Parathyroid adenoma (tissue), 2 donors: ENCODE measurements at regions not wholly inside any gene's neighbourhood (a gene's known extent, or its start where the extent isn't known, plus 50 kb on each side); places are given as distances from the start of the nearest gene placed in this dataset.

ENCODE experiments used
- H2AFZ ChIP-seq: fragments of 300-600 bp; sonication (generic); one replicate; pipeline ENCODE4 v1.7.0; 2017; ENCODE audit warnings: antibody characterized with exemption, mild to moderate bottlenecking
- H3K27ac ChIP-seq: fragments of 300-600 bp; sonication (generic); one replicate; pipeline ENCODE4 v1.7.0; 2017
- H3K27me3 ChIP-seq: fragments of 300-600 bp; sonication (generic); one replicate; pipeline ENCODE4 v1.7.0; 2017; ENCODE audit warnings: low read length; ENCODE audit not compliant: control insufficient read depth, insufficient read depth
- H3K36me3 ChIP-seq: fragments of 300-600 bp; sonication (generic); one replicate; pipeline ENCODE4 v1.7.0; 2017; ENCODE audit warnings: low read length; ENCODE audit not compliant: control insufficient read depth, insufficient read depth
- H3K4me1 ChIP-seq: fragments of 300-600 bp; sonication (generic); one replicate; pipeline ENCODE4 v1.7.0; 2017; ENCODE audit warnings: control low read depth
- H3K4me2 ChIP-seq: fragments of 300-600 bp; sonication (generic); one replicate; pipeline ENCODE4 v1.7.0; 2017; ENCODE audit warnings: low read length
- H3K4me3 ChIP-seq: fragments of 300-600 bp; sonication (generic); one replicate; pipeline ENCODE4 v1.7.0; 2017; ENCODE audit warnings: low read depth, low read length
- H3K79me2 ChIP-seq: fragments of 300-600 bp; sonication (generic); one replicate; pipeline ENCODE4 v1.7.0; 2017; ENCODE audit warnings: control low read depth
- H3K9ac ChIP-seq: fragments of 300-600 bp; sonication (generic); one replicate; pipeline ENCODE4 v1.7.0; 2017; ENCODE audit warnings: mild to moderate bottlenecking
- H3K9me3 ChIP-seq: fragments of 300-600 bp; sonication (generic); one replicate; pipeline ENCODE4 v1.7.0; 2017; ENCODE audit warnings: low read length; ENCODE audit not compliant: control insufficient read depth
- CTCF ChIP-seq: fragments of 300-600 bp; sonication (generic); IDR thresholded peaks from one replicate; pipeline ENCODE4 v1.7.0; 2017; ENCODE audit warnings: antibody characterized with exemption, mild to moderate bottlenecking
- donor health status: primary hyperparathyroidism.

GRCh38 chr20:55580475-55580874 lies 424.8 kb downstream of the CBLN4 start:
- H3K27me3 ChIP-seq: no peaks in the 10 kb centered on the region

GRCh38 chr20:55579802-55580201 lies 425.5 kb downstream of the CBLN4 start:
- Histone ChIP-seq H3K36me3 (no peaks in the 10 kb centered on the region), H3K79me2 (no peaks in the 10 kb centered on the region), H2AFZ (no peak overlapping the region), H3K27me3 (no peaks in the 10 kb centered on the region), H3K27ac (no peak overlapping the region), H3K9me3 (no peaks in the 10 kb centered on the region), H3K9ac (no peak overlapping the region), H3K4me1 (no peaks in the 10 kb centered on the region), H3K4me3 (no peak overlapping the region), H3K4me2 (no peak overlapping the region)
- no peak for TF ChIP-seq CTCF

More at GRCh38 chr20:55580475-55580874, 424.8 kb downstream of the CBLN4 start:
- no peaks in the 10 kb centered on the region for H3K79me2 ChIP-seq
- H3K4me1 ChIP-seq: no peaks in the 10 kb centered on the region
- H2AFZ ChIP-seq: no peak overlapping the region
- H3K9me3 ChIP-seq: no peaks in the 10 kb centered on the region
- TF ChIP-seq CTCF: no peak
- H3K4me2 ChIP-seq: no peak overlapping the region
- no peak overlapping the region for H3K9ac ChIP-seq
- H3K36me3 ChIP-seq: no peaks in the 10 kb centered on the region
- H3K27ac ChIP-seq: no peak overlapping the region
- no peak overlapping the region for H3K4me3 ChIP-seq

- Histone ChIP-seq H3K9me3 (no peaks in the 10 kb centered on the region), H3K79me2 (no peaks in the 10 kb centered on the region), H3K36me3 (no peaks in the 10 kb centered on the region), H3K4me3 (no peak overlapping the region), H3K9ac (no peak overlapping the region), H3K27me3 (no peaks in the 10 kb centered on the region), H3K4me2 (no peak overlapping the region), H3K4me1 (no peaks in the 10 kb centered on the region), H3K27ac (no peak overlapping the region), H2AFZ (no peak overlapping the region)
- TF ChIP-seq CTCF: no peak
Observed at GRCh38 chr20:55576981-55577380, 428.3 kb downstream of the CBLN4 start.

- Histone ChIP-seq H3K4me1 (no peaks in the 10 kb centered on the region), H3K4me2 (no peak overlapping the region), H3K27me3 (no peaks in the 10 kb centered on the region), H3K27ac (no peak overlapping the region), H3K79me2 (no peaks in the 10 kb centered on the region), H3K9me3 (no peaks in the 10 kb centered on the region), H3K4me3 (no peak overlapping the region), H3K9ac (no peak overlapping the region), H2AFZ (no peak overlapping the region), H3K36me3 (no peaks in the 10 kb centered on the region)
- TF ChIP-seq CTCF: no peak
Observed at GRCh38 chr20:55569084-55569483, 436.2 kb downstream of the CBLN4 start.

- H3K4me3 ChIP-seq: no peak overlapping the region
- no peaks in the 10 kb centered on the region for H3K79me2 ChIP-seq
- no peaks in the 10 kb centered on the region for H3K36me3 ChIP-seq
- TF ChIP-seq CTCF: no peak
- H3K9ac ChIP-seq: no peak overlapping the region
- no peaks in the 10 kb centered on the region for H3K9me3 ChIP-seq
- H3K27ac ChIP-seq: no peak overlapping the region
- H3K4me2 ChIP-seq: no peak overlapping the region
- no peaks in the 10 kb centered on the region for H3K4me1 ChIP-seq
- no peak overlapping the region for H2AFZ ChIP-seq
- no peaks in the 10 kb centered on the region for H3K27me3 ChIP-seq
Observed at GRCh38 chr20:55567826-55568225, 437.5 kb downstream of the CBLN4 start.
